Osteoblast (primary cell): ENCODE measurements at regions not wholly inside any gene's neighbourhood (a gene's known extent, or its start where the extent isn't known, plus 50 kb on each side); places are given as distances from the start of the nearest gene placed in this dataset.

Source experiments
- DNase-seq: peaks from one replicate; pipeline ENCODE4 v3.0.0; 2011; ENCODE audit warnings: low spot score, mixed read lengths; ENCODE audit not compliant: insufficient read length; ENCODE audit errors: missing footprints
- H2AFZ ChIP-seq: 2 replicates; pipeline ENCODE4 v1.6.0; 2011; ENCODE audit warnings: mild to moderate bottlenecking, low read length
- H3K27ac ChIP-seq: 2 replicates; pipeline ENCODE4 v1.5.1; 2011; ENCODE audit warnings: mild to moderate bottlenecking, low read depth, low read length, moderate library complexity
- H3K27me3 ChIP-seq: 2 replicates; pipeline ENCODE4 v1.6.0; 2012; ENCODE audit warnings: mild to moderate bottlenecking, control low read depth, inconsistent platforms, low read length, moderate library complexity; ENCODE audit not compliant: insufficient read depth
- H3K36me3 ChIP-seq: 2 replicates; pipeline ENCODE4 v1.5.1; 2011; ENCODE audit warnings: mild to moderate bottlenecking, low read length, control low read depth, moderate library complexity; ENCODE audit not compliant: insufficient read depth
- H3K4me1 ChIP-seq: 2 replicates; pipeline ENCODE4 v1.5.1; 2011; ENCODE audit warnings: mild to moderate bottlenecking, low read length, control low read depth, moderate library complexity; ENCODE audit not compliant: insufficient read depth
- H3K4me2 ChIP-seq: 2 replicates; pipeline ENCODE4 v1.6.0; 2011; ENCODE audit warnings: mild to moderate bottlenecking, low read length; ENCODE audit not compliant: insufficient read depth
- H3K4me3 ChIP-seq: fragments of 200-600 bp; sonication (generic); 3 replicates; pipeline ENCODE4 v1.5.1; 2012; ENCODE audit warnings: mild to moderate bottlenecking, low read length, inconsistent platforms; ENCODE audit not compliant: insufficient read depth
- H3K79me2 ChIP-seq: 2 replicates; pipeline ENCODE4 v1.6.0; 2012; ENCODE audit warnings: mild to moderate bottlenecking, low read length, control low read depth, inconsistent platforms; ENCODE audit not compliant: insufficient read depth
- H3K9me3 ChIP-seq: 2 replicates; pipeline ENCODE4 v1.5.1; 2011; ENCODE audit warnings: low read depth, low read length, control low read depth
- H4K20me1 ChIP-seq: 2 replicates; pipeline ENCODE4 v1.6.0; 2012; ENCODE audit warnings: mild to moderate bottlenecking, low read length, control low read depth; ENCODE audit not compliant: insufficient read depth
- CTCF ChIP-seq: IDR thresholded peaks from 2 replicates; pipeline ENCODE4 v1.5.1; 2011; ENCODE audit warnings: mild to moderate bottlenecking, low read depth, low read length, moderate library complexity; ENCODE audit errors: extremely low read depth

- Histone ChIP-seq H2AFZ (peak overlapping the region; percentile 2), H3K4me1 (peaks cover 10% of the 10 kb centered on the region), H3K36me3 (no peaks in the 10 kb centered on the region), H3K79me2 (no peaks in the 10 kb centered on the region), H3K4me3 (no peak overlapping the region), H3K4me2 (peak overlapping the region; percentile 6), H3K27ac (no peak overlapping the region), H3K9me3 (no peaks in the 10 kb centered on the region), H4K20me1 (no peaks in the 10 kb centered on the region), H3K27me3 (peaks cover 30% of the 10 kb centered on the region)
- no peak for TF ChIP-seq CTCF
- no peak for DNase-seq
Measured at GRCh38 chr1:181179279-181179986, 90.9 kb downstream of the IER5 start.

GRCh38 chr1:181179987-181180365 lies 91.5 kb downstream of the IER5 start:
- peaks cover 10% of the 10 kb centered on the region for H3K4me1 ChIP-seq
- no peaks in the 10 kb centered on the region for H3K79me2 ChIP-seq
- H3K27ac ChIP-seq = no peak overlapping the region
- peak overlapping the region; percentile 6 for H3K4me2 ChIP-seq
- H3K27me3 ChIP-seq = peaks cover 30% of the 10 kb centered on the region
- H3K9me3 ChIP-seq = no peaks in the 10 kb centered on the region
- H2AFZ ChIP-seq = peak overlapping the region; percentile 2
- H3K36me3 ChIP-seq = no peaks in the 10 kb centered on the region
- H3K4me3 ChIP-seq = no peak overlapping the region
- no peak for TF ChIP-seq CTCF
- no peaks in the 10 kb centered on the region for H4K20me1 ChIP-seq
- DNase-seq = peak; percentile 91

DNA sequence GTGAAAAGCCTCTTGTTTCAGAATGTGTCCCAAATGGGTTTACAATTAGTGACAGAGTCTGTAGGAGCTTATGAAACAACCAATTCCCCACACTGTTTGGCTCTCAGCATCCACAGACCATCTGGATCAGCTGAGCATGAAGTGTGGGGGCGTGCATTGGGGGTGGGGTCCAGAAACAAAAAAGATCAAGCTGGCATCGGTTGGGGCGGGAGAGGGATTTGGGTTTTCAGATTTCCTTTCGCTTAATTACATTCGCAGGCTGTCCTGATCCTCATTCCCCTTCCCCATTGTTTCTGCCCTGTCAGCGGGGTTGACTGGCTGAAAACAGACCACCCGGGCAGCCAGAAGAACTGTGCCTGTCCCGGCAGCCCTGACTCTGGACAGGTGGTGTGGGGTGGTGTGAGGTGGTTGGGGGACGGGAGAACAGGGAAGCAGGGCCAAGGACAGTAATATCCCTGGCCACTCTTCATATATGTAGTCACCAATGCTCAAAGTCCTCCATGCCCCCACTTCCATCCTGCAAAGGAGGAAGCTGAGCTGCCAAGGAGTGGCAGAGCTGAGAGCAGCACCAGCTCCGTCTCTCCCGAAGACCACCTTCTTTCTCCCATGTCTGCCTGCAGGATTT lies 92.0 kb downstream of the IER5 start:
- Histone ChIP-seq H3K27me3 (peaks cover 30% of the 10 kb centered on the region), H2AFZ (no peak overlapping the region), H3K4me2 (peak overlapping the region; percentile 6), H4K20me1 (no peaks in the 10 kb centered on the region), H3K36me3 (no peaks in the 10 kb centered on the region), H3K9me3 (no peaks in the 10 kb centered on the region), H3K79me2 (no peaks in the 10 kb centered on the region), H3K4me1 (peaks cover 10% of the 10 kb centered on the region), H3K4me3 (no peak overlapping the region), H3K27ac (no peak overlapping the region)
- peak; percentile 56 for DNase-seq
- TF ChIP-seq CTCF = no peak

GRCh38 chr1:181181792-181182585 lies 93.5 kb downstream of the IER5 start:
- no peaks in the 10 kb centered on the region for H3K36me3 ChIP-seq
- no peaks in the 10 kb centered on the region for H4K20me1 ChIP-seq
- H3K4me1 ChIP-seq = peaks cover 10% of the 10 kb centered on the region
- H3K27me3 ChIP-seq = peaks cover 30% of the 10 kb centered on the region
- H3K4me2 ChIP-seq = no peak overlapping the region
- no peak for TF ChIP-seq CTCF
- no peaks in the 10 kb centered on the region for H3K79me2 ChIP-seq
- DNase-seq = no peak
- no peaks in the 10 kb centered on the region for H3K9me3 ChIP-seq
- H2AFZ ChIP-seq = no peak overlapping the region
- H3K27ac ChIP-seq = no peak overlapping the region
- no peak overlapping the region for H3K4me3 ChIP-seq
